NCI-H2196 treated with DMSO at 0.1 percent for 48 hours (cell line): ENCODE measurements at regions not wholly inside any gene's neighbourhood (a gene's known extent, or its start where the extent isn't known, plus 50 kb on each side); places are given as distances from the start of the nearest gene placed in this dataset.

Source experiments
- DNase-seq: peaks from one replicate; lab custom pipeline; 2025; ENCODE audit not compliant: unreplicated experiment; lab: John Stamatoyannopoulos, UW

GRCh38 chr5:144582066-144582465, 411.4 kb downstream of the KCTD16 start:
- no peak for DNase-seq

DNA sequence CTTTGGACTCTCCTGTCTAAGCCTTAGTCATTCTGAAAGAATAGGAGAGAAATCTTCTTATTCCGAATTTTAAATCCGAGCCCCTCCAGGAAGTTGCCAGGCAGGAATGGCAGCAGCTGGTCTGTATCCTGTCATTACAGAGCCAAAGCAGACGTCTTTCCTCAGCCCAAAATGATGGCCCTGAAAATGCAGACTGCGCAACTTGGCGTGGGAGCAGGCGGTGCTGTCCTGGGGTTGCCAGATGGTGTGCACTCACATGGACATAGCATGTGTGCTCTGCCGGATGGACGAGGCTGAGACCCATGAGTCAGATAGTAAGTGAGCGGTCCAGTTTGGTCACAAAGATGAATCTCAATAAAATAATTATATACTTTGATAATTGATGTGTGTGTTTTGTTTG, 410.4 kb downstream of the KCTD16 start:
- no peak for DNase-seq

DNA sequence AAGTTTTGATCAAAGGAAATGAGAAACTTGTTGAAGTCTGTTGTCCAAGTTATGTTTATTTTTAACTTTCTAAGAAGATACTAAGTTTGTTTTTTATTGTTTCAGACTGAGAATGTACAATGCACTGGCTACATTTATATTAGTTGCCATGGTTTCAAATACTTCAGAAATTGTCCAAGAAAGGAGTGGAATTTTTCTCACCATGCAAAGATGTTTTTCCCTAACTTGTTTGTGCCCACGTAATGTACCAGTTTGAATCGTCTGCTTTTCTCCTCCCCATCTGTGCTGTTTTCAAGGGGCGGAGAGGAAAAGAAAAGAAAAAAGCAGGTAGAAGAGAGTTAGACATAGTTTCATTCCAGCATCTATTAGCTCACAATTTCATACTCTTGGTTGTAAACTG, 407.0 kb downstream of the KCTD16 start:
- no peak for DNase-seq

GRCh38 chr5:144575736-144576135, 405.1 kb downstream of the KCTD16 start:
- DNase-seq, result no peak

- DNase-seq, result no peak
Observed at GRCh38 chr5:144567421-144567780, 396.7 kb downstream of the KCTD16 start.

GRCh38 chr5:144566747-144567420, 396.2 kb downstream of the KCTD16 start:
- no peak for DNase-seq

GRCh38 chr5:144549580-144549979, 378.9 kb downstream of the KCTD16 start:
- DNase-seq, result no peak

GRCh38 chr5:144548936-144549335, 378.3 kb downstream of the KCTD16 start:
- no peak for DNase-seq

- DNase-seq, result no peak
Observed at GRCh38 chr5:144547098-144547499, 376.4 kb downstream of the KCTD16 start.

DNA sequence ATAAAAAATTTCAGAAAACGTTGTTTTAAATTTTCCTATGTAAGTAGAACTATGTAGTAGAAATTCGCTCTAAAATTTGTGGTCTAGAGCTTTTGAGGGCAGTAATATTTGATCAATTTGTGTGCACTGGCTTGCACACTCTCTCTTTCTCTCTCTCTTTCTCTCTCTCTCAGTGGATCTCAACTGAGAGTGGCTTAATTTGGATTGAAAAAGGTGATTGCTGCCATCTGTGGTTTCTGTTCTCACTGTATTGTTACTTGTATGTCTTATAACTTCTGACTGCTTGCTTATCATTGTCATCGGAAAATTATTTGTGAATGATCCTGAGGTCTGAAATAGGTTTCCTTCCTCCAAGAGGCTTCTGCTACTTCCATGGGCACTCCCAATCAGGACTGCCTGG, 368.2 kb downstream of the KCTD16 start:
- no peak for DNase-seq
